Upper lobe of left lung (tissue), 6 donors: ENCODE measurements at regions not wholly inside any gene's neighbourhood (a gene's known extent, or its start where the extent isn't known, plus 50 kb on each side); places are given as distances from the start of the nearest gene placed in this dataset.

Experiments used
- ATAC-seq, 2 donors: fragments of 200-7000 bp; cut with Tn5 transposase; one replicate each; pipeline ENCODE4 v1.9.1; 2022; ENCODE audit warnings: mild to moderate bottlenecking in 2 of 2, moderate library complexity in 2 of 2; ENCODE audit not compliant: low FRiP score in 2 of 2
- DNase-seq, 2 donors: peaks; one replicate each; pipeline ENCODE4 v3.0.0-alpha.2; 2019 to 2020
- H3K27ac ChIP-seq, 4 donors: fragments of 200-600 bp; sonication (generic); one replicate each; pipeline ENCODE4 v1.5.1; 2016 to 2019
- H3K27me3 ChIP-seq, 4 donors: fragments of 200-600 bp; sonication (generic); one replicate each; pipeline ENCODE4 v1.5.1; 2017 to 2019
- H3K36me3 ChIP-seq, 4 donors: fragments of 200-600 bp; sonication (generic); one replicate each; pipeline ENCODE4 v1.5.1; 2016 to 2019
- H3K4me1 ChIP-seq, 4 donors: fragments of 200-600 bp; sonication (generic); one replicate each; pipeline ENCODE4 v1.5.1; 2018 to 2019
- H3K4me3 ChIP-seq, 4 donors: fragments of 200-600 bp; sonication (generic); one replicate each; pipeline ENCODE4 v1.5.1; 2017 to 2019; ENCODE audit warnings: mild to moderate bottlenecking in 2 of 4, moderate library complexity in 1 of 4
- H3K9me3 ChIP-seq, 4 donors: fragments of 200-600 bp; sonication (generic); one replicate each; pipeline ENCODE4 v1.5.1; 2018 to 2019
- CTCF ChIP-seq, 6 experiments: fragments of 450-650 bp in 4 of 6; fragments of 200-600 bp in 2 of 6; sonication (generic) in 2 of 6; IDR thresholded peaks; one replicate each; pipeline ENCODE4 v1.5.1; 2016 to 2019; ENCODE audit warnings: antibody characterized with exemption in 6 of 6
- EP300 ChIP-seq, 4 donors: sonication (generic); formaldehyde crosslinking; IDR thresholded peaks; one replicate each; pipeline ENCODE4 v1.5.1; 2017; ENCODE audit warnings: antibody characterized with exemption in 4 of 4, control low read depth in 2 of 4
- POLR2A ChIP-seq, 4 donors: fragments of 450-650 bp; IDR thresholded peaks; one replicate each; pipeline ENCODE4 v1.5.1; 2016 to 2017; ENCODE audit warnings: antibody characterized with exemption in 4 of 4, mild to moderate bottlenecking in 2 of 4
- POLR2AphosphoS5 ChIP-seq, 2 donors: sonication (generic); formaldehyde crosslinking; IDR thresholded peaks; one replicate each; pipeline ENCODE4 v1.5.1; 2017; ENCODE audit warnings: antibody characterized with exemption in 2 of 2
- WGBS, 2 donors: methylation state at CpG; one replicate each; pipeline ENCODE4 v1.1.5; 2017 to 2018; 5-methylcytosine and 5-hydroxymethylcytosine counted together
- donor health status: DM: no; HTN: no; CAD: no; lungs with moderate emphysema.
- donor health status: DM: no; HTN: yes; CAD: no; lungs with severe emphysema.

GRCh38 chr18:65093346-65093745 lies 657.5 kb upstream of the CDH7 start:
- Histone ChIP-seq H3K4me3 (no peak overlapping the region), H3K27me3 (no peaks in the 10 kb centered on the region), H3K36me3 (no peaks in the 10 kb centered on the region), H3K4me1 (no peaks in the 10 kb centered on the region), H3K27ac (no peak overlapping the region), H3K9me3 (no peaks in the 10 kb centered on the region)
- DNase-seq (no peak), ATAC-seq (no peak)
- 90 to 92% methylated on average over 4 of the region's 4 CpGs for WGBS, 2 donors
- TF ChIP-seq EP300 (IDR thresholded peaks at IDR 0.05) (no peak), CTCF (IDR thresholded peaks at IDR 0.05) (no peak), POLR2A (IDR thresholded peaks at IDR 0.05) (no peak), POLR2AphosphoS5 (IDR thresholded peaks at IDR 0.05) (no peak)

- no peaks in the 10 kb centered on the region for H3K9me3 ChIP-seq
- no peak overlapping the region for H3K27ac ChIP-seq
- ATAC-seq (no peak), DNase-seq (no peak)
- H3K4me1 ChIP-seq = no peaks in the 10 kb centered on the region
- no peaks in the 10 kb centered on the region for H3K27me3 ChIP-seq
- H3K4me3 ChIP-seq = no peak overlapping the region
- 25 to 31% methylated on average over 4 of the region's 4 CpGs for WGBS, 2 donors
- H3K36me3 ChIP-seq = no peaks in the 10 kb centered on the region
- TF ChIP-seq CTCF (IDR thresholded peaks at IDR 0.05) = peak in 4 of 6 experiments; percentile 9 to 30 (median 16)
- no peak for TF ChIP-seq POLR2A (IDR thresholded peaks at IDR 0.05)
- no peak for TF ChIP-seq POLR2AphosphoS5 (IDR thresholded peaks at IDR 0.05)
- TF ChIP-seq EP300 (IDR thresholded peaks at IDR 0.05) = no peak
Observed at GRCh38 chr18:65091744-65092329, 659.0 kb upstream of the CDH7 start.

DNA sequence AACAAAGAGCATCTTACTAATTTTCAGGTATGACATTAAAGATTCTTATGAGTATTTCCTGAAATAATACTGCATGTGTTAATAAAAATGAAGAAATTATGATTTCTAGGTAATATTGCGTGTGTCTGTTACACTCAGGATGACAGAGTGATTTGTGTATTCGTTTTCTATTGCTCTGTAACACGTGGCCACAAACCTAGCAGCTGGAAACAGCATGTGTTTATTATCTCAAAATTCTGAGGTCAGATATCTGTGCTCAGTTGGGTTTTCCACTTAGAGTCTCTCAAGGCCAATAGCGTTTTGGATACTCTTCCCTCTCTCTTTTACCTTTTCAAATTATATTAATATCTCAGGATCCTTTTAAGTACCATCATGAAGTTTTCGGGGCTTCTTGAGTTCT lies 667.9 kb upstream of the CDH7 start:
- Histone ChIP-seq H3K4me3 (no peak overlapping the region), H3K27ac (no peak overlapping the region), H3K4me1 (no peaks in the 10 kb centered on the region), H3K27me3 (no peaks in the 10 kb centered on the region), H3K36me3 (no peaks in the 10 kb centered on the region), H3K9me3 (no peaks in the 10 kb centered on the region)
- DNase-seq (no peak), ATAC-seq (no peak)
- TF ChIP-seq CTCF (IDR thresholded peaks at IDR 0.05) = no peak
- TF ChIP-seq POLR2AphosphoS5 (IDR thresholded peaks at IDR 0.05) = no peak
- WGBS, 2 donors = 62 to 69% methylated on average over 5 of the region's 5 CpGs

- no peak overlapping the region for H3K27ac ChIP-seq
- no peak for TF ChIP-seq CTCF (IDR thresholded peaks at IDR 0.05)
- TF ChIP-seq POLR2A (IDR thresholded peaks at IDR 0.05) = no peak
- TF ChIP-seq POLR2AphosphoS5 (IDR thresholded peaks at IDR 0.05) = no peak
- no peak for TF ChIP-seq EP300 (IDR thresholded peaks at IDR 0.05)
- WGBS, 2 donors = 75 to 77% methylated on average over 3 of the region's 3 CpGs
- H3K9me3 ChIP-seq = no peaks in the 10 kb centered on the region
- ATAC-seq (no peak), DNase-seq (no peak)
- H3K27me3 ChIP-seq = no peaks in the 10 kb centered on the region
- no peak overlapping the region for H3K4me3 ChIP-seq
- no peaks in the 10 kb centered on the region for H3K36me3 ChIP-seq
- H3K4me1 ChIP-seq = no peaks in the 10 kb centered on the region
Observed at GRCh38 chr18:65081786-65082185, 669.0 kb upstream of the CDH7 start.

GRCh38 chr18:65073060-65073550 lies 677.7 kb upstream of the CDH7 start:
- no peak for ATAC-seq
- H3K4me3 ChIP-seq = no peak overlapping the region
- H3K36me3 ChIP-seq = no peaks in the 10 kb centered on the region
- no peaks in the 10 kb centered on the region for H3K27me3 ChIP-seq
- no peaks in the 10 kb centered on the region for H3K4me1 ChIP-seq
- 78 to 80% methylated on average over 3 of the region's 3 CpGs for WGBS, 2 donors
- DNase-seq = no peak
- H3K27ac ChIP-seq = no peak overlapping the region
- H3K9me3 ChIP-seq = no peaks in the 10 kb centered on the region
- TF ChIP-seq EP300 (IDR thresholded peaks at IDR 0.05) = no peak
- no peak for TF ChIP-seq CTCF (IDR thresholded peaks at IDR 0.05)
- TF ChIP-seq POLR2AphosphoS5 (IDR thresholded peaks at IDR 0.05) = no peak
- no peak for TF ChIP-seq POLR2A (IDR thresholded peaks at IDR 0.05)
